Naive B cell (primary cell): ENCODE measurements at regions not wholly inside any gene's neighbourhood (a gene's known extent, or its start where the extent isn't known, plus 50 kb on each side); places are given as distances from the start of the nearest gene placed in this dataset.

Experiments
- ATAC-seq, 2 donors: fragments of 150-1000 bp; cut with Tn5 transposase; 2 replicates each; pipeline ENCODE4 v1.10.0; 2021; ENCODE audit warnings: low read depth in 2 of 2, mild to moderate bottlenecking in 2 of 2, moderate library complexity in 2 of 2
- DNase-seq: peaks from one replicate; pipeline ENCODE4 v3.0.0; 2022
- H3K27ac Mint-ChIP-seq, 6 donors: one replicate each; pipeline ENCODE4 v1.8.0; 2020 to 2022; ENCODE audit warnings: mild to moderate bottlenecking in 6 of 6, mixed read lengths in 6 of 6, moderate library complexity in 5 of 6, inconsistent platforms in 2 of 6
- H3K27me3 Mint-ChIP-seq, 3 donors: one replicate each; pipeline ENCODE4 v1.8.0; 2021 to 2022; ENCODE audit warnings: mixed read lengths in 3 of 3, mild to moderate bottlenecking in 1 of 3
- H3K36me3 Mint-ChIP-seq, 2 donors: one replicate each; pipeline ENCODE4 v1.8.0; 2020 to 2022; ENCODE audit warnings: mixed read lengths in 2 of 2, inconsistent platforms in 1 of 2, mild to moderate bottlenecking in 1 of 2
- H3K4me1 Mint-ChIP-seq, 3 donors: one replicate each; pipeline ENCODE4 v1.8.0; 2020 to 2022; ENCODE audit warnings: mixed read lengths in 3 of 3, inconsistent platforms in 1 of 3, mild to moderate bottlenecking in 1 of 3, moderate library complexity in 1 of 3
- H3K4me3 Mint-ChIP-seq, 8 donors: one replicate each; pipeline ENCODE4 v1.8.0; 2020 to 2022; ENCODE audit warnings: mild to moderate bottlenecking in 8 of 8, mixed read lengths in 8 of 8, moderate library complexity in 8 of 8, inconsistent platforms in 2 of 8
- H3K9me3 Mint-ChIP-seq, 7 donors: one replicate each; pipeline ENCODE4 v1.8.0; 2020 to 2022; ENCODE audit warnings: mixed read lengths in 7 of 7, mild to moderate bottlenecking in 5 of 7, inconsistent platforms in 2 of 7, moderate library complexity in 1 of 7

DNA sequence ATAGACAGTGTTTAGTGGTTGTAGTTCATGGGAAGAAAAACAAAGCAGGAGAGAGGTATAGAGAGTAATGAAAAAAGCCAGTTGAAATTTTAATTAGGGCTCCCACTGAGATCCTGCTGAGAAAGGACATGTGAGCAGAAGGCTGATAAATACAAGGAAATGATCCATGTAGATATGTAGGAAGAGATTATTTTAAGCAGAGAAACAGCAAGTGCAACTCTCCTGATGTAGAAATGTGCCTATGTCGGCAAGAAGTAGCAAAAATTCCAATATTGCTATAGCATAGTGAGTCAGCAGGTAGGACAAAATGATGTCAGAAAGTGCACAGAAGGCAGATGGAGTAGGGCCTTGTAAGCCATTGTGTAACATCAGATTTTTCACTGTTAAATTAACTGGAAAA lies 1027.3 kb downstream of the PCDH18 start:
- H3K36me3 Mint-ChIP-seq: no peaks in the 10 kb centered on the region
- no peak overlapping the region for H3K27ac Mint-ChIP-seq
- ATAC-seq (no peak), DNase-seq (no peak)
- H3K27me3 Mint-ChIP-seq: no peaks in the 10 kb centered on the region
- peaks cover 0 to 6% (median 2%) of the 10 kb centered on the region in 7 donors for H3K9me3 Mint-ChIP-seq
- H3K4me3 Mint-ChIP-seq: no peak overlapping the region
- H3K4me1 Mint-ChIP-seq: no peaks in the 10 kb centered on the region

DNA sequence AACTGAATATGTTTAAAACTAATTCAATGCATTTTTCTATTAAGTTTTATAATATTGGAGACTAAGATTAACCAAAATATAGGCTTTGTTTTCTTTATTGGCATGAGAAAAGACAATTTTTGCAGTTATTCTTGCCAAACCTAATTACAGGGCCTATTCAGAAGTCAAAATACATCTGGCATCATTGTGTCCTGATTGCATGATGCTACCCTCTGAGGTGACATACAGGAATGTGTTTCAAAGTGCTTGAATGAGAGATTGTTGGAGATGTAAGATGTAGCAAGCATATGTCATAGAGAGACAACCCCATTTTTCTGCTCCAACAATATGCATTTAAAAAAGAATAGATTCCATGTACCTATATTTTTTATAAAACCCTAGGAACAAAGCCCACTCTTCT lies 1036.4 kb downstream of the PCDH18 start:
- no peaks in the 10 kb centered on the region for H3K27me3 Mint-ChIP-seq
- H3K36me3 Mint-ChIP-seq: no peaks in the 10 kb centered on the region
- no peaks in the 10 kb centered on the region for H3K4me1 Mint-ChIP-seq
- ATAC-seq (no peak), DNase-seq (no peak)
- H3K9me3 Mint-ChIP-seq: peaks cover 0 to 7% (median 0%) of the 10 kb centered on the region in 7 donors
- H3K27ac Mint-ChIP-seq: no peak overlapping the region
- H3K4me3 Mint-ChIP-seq: no peak overlapping the region

DNA sequence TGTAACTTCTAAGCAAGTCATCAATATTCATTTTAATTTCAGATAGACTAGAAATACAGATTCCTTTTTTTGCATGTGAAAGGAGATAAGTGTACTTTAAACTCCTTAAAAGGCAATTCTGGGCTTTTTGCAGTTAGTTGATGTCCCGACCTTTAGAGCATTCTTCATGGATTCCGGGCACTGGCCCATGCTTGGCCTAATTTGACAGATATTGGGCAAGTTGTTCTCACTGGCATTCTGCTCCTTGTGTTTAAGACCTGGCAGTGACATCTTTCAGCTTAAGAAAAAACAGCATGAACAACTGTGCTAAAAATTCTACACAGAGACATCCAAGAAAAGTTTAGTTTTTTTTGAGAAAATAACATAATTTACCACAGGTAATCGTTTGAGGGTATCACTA lies 1037.2 kb downstream of the PCDH18 start:
- no peak for ATAC-seq
- no peak for DNase-seq
- peaks cover 0 to 6% (median 0%) of the 10 kb centered on the region in 7 donors for H3K9me3 Mint-ChIP-seq
- no peaks in the 10 kb centered on the region for H3K27me3 Mint-ChIP-seq
- H3K4me1 Mint-ChIP-seq: no peaks in the 10 kb centered on the region
- H3K4me3 Mint-ChIP-seq: no peak overlapping the region
- no peaks in the 10 kb centered on the region for H3K36me3 Mint-ChIP-seq
- no peak overlapping the region for H3K27ac Mint-ChIP-seq

DNA sequence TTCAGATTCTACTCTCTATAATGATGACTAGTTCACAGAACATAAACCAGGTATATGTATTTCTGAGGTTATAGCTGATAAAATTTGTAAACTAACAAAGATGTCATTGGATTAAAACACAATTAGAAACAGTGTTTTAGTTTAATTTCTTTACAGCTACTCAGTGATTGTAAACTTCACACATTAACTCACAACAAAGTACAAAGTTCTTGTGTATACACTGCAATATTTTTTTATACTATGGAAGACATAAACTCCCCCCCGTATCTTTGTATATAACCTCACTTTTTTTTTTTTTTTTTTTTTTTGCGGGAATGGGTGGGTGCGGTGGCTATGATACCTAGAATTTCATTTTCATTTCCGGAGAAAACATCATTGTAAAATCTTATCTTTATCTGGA lies 1043.2 kb downstream of the PCDH18 start:
- Mint-ChIP-seq H3K27me3 (no peaks in the 10 kb centered on the region), H3K27ac (no peak overlapping the region), H3K4me1 (no peaks in the 10 kb centered on the region), H3K4me3 (no peak overlapping the region), H3K36me3 (no peaks in the 10 kb centered on the region), H3K9me3 (peaks cover 0 to 7% (median 0%) of the 10 kb centered on the region in 7 donors)
- no peak for DNase-seq
- ATAC-seq: no peak

GRCh38 chr4:136484996-136485395 lies 1047.3 kb downstream of the PCDH18 start:
- ATAC-seq (no peak), DNase-seq (no peak)
- H3K4me1 Mint-ChIP-seq: no peaks in the 10 kb centered on the region
- no peaks in the 10 kb centered on the region for H3K36me3 Mint-ChIP-seq
- H3K4me3 Mint-ChIP-seq: no peak overlapping the region
- H3K9me3 Mint-ChIP-seq: peaks cover 0 to 7% (median 1%) of the 10 kb centered on the region in 7 donors
- no peaks in the 10 kb centered on the region for H3K27me3 Mint-ChIP-seq
- H3K27ac Mint-ChIP-seq: no peak overlapping the region

DNA sequence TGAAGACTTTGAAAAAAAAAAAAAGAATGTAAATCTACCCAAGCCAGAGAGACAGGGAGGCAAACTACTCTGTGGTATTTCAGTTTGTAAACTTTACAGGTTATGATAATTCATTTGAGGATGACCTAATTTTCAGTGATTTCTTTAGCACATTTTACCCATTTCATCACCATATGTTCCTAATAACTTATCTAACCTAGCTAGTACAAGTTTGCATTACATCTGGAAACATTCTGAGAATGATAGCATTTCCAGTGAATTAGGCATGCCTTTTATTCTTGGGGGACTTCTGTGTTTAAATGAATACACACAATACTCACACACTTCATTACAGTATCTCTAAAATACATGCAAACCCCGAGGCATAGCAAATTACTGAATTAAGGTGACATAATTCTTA lies 1055.5 kb downstream of the PCDH18 start:
- Mint-ChIP-seq H3K9me3 (peaks cover 0 to 4% (median 0%) of the 10 kb centered on the region in 7 donors), H3K4me3 (no peak overlapping the region), H3K4me1 (no peaks in the 10 kb centered on the region), H3K27ac (no peak overlapping the region), H3K27me3 (no peaks in the 10 kb centered on the region), H3K36me3 (no peaks in the 10 kb centered on the region)
- DNase-seq: no peak
- ATAC-seq: no peak

- no peak for ATAC-seq
- DNase-seq: no peak
- Mint-ChIP-seq H3K9me3 (peaks cover 5 to 26% (median 9%) of the 10 kb centered on the region in 7 donors), H3K36me3 (no peaks in the 10 kb centered on the region), H3K4me1 (no peaks in the 10 kb centered on the region), H3K27me3 (no peaks in the 10 kb centered on the region), H3K27ac (no peak overlapping the region), H3K4me3 (no peak overlapping the region)
Measured at GRCh38 chr4:136471051-136471450, 1061.2 kb downstream of the PCDH18 start.

GRCh38 chr4:136465691-136466090 lies 1066.6 kb downstream of the PCDH18 start:
- DNase-seq (no peak), ATAC-seq (no peak)
- peaks cover 2 to 26% (median 8%) of the 10 kb centered on the region in 7 donors for H3K9me3 Mint-ChIP-seq
- H3K36me3 Mint-ChIP-seq: no peaks in the 10 kb centered on the region
- H3K27me3 Mint-ChIP-seq: no peaks in the 10 kb centered on the region
- no peaks in the 10 kb centered on the region for H3K4me1 Mint-ChIP-seq
- H3K4me3 Mint-ChIP-seq: no peak overlapping the region
- no peak overlapping the region for H3K27ac Mint-ChIP-seq

DNA sequence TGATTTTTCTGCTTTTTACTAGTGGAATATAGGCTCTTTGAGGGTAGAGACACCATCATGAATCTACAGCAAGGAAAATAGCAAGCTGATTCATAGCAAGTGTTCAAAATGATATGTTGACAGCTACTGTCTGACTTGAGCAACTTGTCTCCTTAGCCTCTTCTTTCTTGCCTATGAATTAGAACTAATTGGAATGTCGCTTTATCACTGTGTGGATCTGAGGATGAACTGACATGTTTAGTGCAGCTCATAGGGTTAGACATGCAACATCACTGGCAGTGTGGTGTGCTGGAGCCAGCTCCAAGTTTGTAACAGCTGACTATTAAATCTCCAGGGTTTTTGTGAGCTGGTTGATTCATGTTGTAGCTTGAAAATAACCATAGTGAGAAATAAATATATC lies 1068.4 kb downstream of the PCDH18 start:
- peaks cover 0 to 11% (median 4%) of the 10 kb centered on the region in 7 donors for H3K9me3 Mint-ChIP-seq
- ATAC-seq (no peak), DNase-seq (no peak)
- H3K4me1 Mint-ChIP-seq: no peaks in the 10 kb centered on the region
- no peaks in the 10 kb centered on the region for H3K27me3 Mint-ChIP-seq
- no peak overlapping the region for H3K4me3 Mint-ChIP-seq
- H3K36me3 Mint-ChIP-seq: no peaks in the 10 kb centered on the region
- H3K27ac Mint-ChIP-seq: no peak overlapping the region

DNA sequence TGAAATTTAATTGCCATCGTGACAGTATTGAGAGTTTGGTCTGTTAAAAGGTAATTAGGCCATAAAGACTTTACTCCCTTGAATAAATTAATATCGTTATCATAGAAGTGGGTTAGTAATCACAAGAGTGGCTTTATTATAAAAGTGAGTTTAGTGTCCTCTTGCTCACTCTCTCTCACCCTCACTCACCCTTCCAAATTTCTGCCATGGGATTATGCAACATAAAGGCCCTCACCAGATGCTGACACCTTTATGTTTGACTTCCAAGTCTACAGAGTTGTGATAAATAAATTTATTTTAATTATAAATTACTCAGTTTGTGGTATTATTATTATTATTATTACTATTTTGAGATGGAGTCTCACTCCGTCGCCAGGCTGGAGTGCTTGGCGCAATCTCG lies 1070.8 kb downstream of the PCDH18 start:
- peaks cover 0 to 4% (median 0%) of the 10 kb centered on the region in 7 donors for H3K9me3 Mint-ChIP-seq
- ATAC-seq (no peak), DNase-seq (no peak)
- no peaks in the 10 kb centered on the region for H3K27me3 Mint-ChIP-seq
- H3K36me3 Mint-ChIP-seq: no peaks in the 10 kb centered on the region
- no peak overlapping the region for H3K4me3 Mint-ChIP-seq
- H3K27ac Mint-ChIP-seq: no peak overlapping the region
- H3K4me1 Mint-ChIP-seq: no peaks in the 10 kb centered on the region

GRCh38 chr4:136458326-136458725 lies 1074.0 kb downstream of the PCDH18 start:
- DNase-seq (no peak), ATAC-seq (no peak)
- Mint-ChIP-seq H3K4me1 (no peaks in the 10 kb centered on the region), H3K4me3 (no peak overlapping the region), H3K27ac (no peak overlapping the region), H3K36me3 (no peaks in the 10 kb centered on the region), H3K9me3 (peaks cover 0 to 7% (median 0%) of the 10 kb centered on the region in 7 donors), H3K27me3 (no peaks in the 10 kb centered on the region)

DNA sequence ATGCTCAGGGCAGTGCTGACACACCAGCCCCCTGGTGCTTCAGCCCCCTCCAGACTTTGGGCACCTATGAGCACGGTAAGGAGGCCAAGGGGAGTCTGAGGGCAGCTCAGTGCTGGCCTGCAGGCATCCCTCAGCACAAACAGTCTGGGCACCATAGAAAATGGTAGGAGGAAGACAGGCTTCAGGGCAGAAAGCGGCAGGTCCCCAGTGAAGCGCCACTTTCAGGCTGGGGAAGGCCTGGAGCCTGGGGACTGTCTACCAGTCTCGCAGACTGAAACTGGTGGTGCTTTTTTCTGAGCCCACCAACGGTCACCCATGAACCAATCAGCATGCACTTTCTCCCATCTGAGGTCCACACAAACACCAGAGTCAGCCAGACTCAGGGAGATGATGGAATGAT lies 1074.7 kb downstream of the PCDH18 start:
- no peak for ATAC-seq
- no peak for DNase-seq
- no peaks in the 10 kb centered on the region for H3K36me3 Mint-ChIP-seq
- H3K27me3 Mint-ChIP-seq: no peaks in the 10 kb centered on the region
- H3K9me3 Mint-ChIP-seq: peaks cover 0 to 7% (median 0%) of the 10 kb centered on the region in 7 donors
- no peak overlapping the region for H3K27ac Mint-ChIP-seq
- H3K4me3 Mint-ChIP-seq: no peak overlapping the region
- H3K4me1 Mint-ChIP-seq: no peaks in the 10 kb centered on the region

- Mint-ChIP-seq H3K4me1 (no peaks in the 10 kb centered on the region), H3K9me3 (peaks cover 0 to 6% (median 0%) of the 10 kb centered on the region in 7 donors), H3K4me3 (no peak overlapping the region), H3K27ac (no peak overlapping the region), H3K36me3 (no peaks in the 10 kb centered on the region), H3K27me3 (no peaks in the 10 kb centered on the region)
- DNase-seq (no peak), ATAC-seq (no peak)
Measured at GRCh38 chr4:136457004-136457403, 1075.3 kb downstream of the PCDH18 start.

GRCh38 chr4:136443006-136443405 lies 1089.3 kb downstream of the PCDH18 start:
- Mint-ChIP-seq H3K27me3 (no peaks in the 10 kb centered on the region), H3K9me3 (peaks cover 0 to 4% (median 0%) of the 10 kb centered on the region in 7 donors), H3K4me3 (no peak overlapping the region), H3K36me3 (no peaks in the 10 kb centered on the region), H3K27ac (no peak overlapping the region), H3K4me1 (no peaks in the 10 kb centered on the region)
- ATAC-seq (no peak), DNase-seq (no peak)

DNA sequence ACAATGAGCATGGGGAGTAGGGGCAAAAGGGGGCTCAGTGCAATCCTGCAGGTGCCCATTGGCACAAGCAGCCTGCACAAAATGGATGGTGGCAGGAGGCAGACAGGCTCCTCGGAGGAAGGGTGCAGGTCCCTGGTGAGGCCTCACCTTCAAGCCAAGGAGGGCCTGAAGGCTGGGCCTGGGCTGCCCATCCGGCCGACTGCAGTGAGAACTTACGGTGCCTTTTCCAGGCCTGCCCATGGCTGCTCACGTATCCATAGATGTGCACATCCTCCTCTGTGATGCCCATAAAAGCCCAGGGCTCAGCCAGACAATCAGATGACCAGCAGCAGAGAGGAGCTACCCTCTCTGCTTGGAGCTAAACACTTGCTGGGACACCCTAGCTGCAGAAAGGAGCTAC lies 1089.8 kb downstream of the PCDH18 start:
- no peak overlapping the region for H3K4me3 Mint-ChIP-seq
- H3K36me3 Mint-ChIP-seq: no peaks in the 10 kb centered on the region
- ATAC-seq: no peak

More for the DNA sequence above, 1089.8 kb downstream of the PCDH18 start:
- no peaks in the 10 kb centered on the region for H3K27me3 Mint-ChIP-seq
- H3K27ac Mint-ChIP-seq: no peak overlapping the region
- DNase-seq: no peak
- no peaks in the 10 kb centered on the region for H3K4me1 Mint-ChIP-seq
- peaks cover 0 to 4% (median 0%) of the 10 kb centered on the region in 7 donors for H3K9me3 Mint-ChIP-seq
